ENCODE measurements at regions not wholly inside any gene's neighbourhood (a gene's known extent, or its start where the extent isn't known, plus 50 kb on each side); places are given as distances from the start of the nearest gene placed in this dataset.
"Not testable (repeated sequence)": the region's sequence is repeated elsewhere in the genome, so short reads cannot be mapped to it uniquely, and the experiment has no call there.

- no peak for DNase-seq
Observed at GRCh38 chr12:46484396-46485061, 112.0 kb upstream of the SLC38A2 start.

- peak; percentile 42 for DNase-seq
Observed at GRCh38 chr12:46483572-46484395, 111.2 kb upstream of the SLC38A2 start.

- DNase-seq = no peak
Observed at GRCh38 chr12:46480724-46481123, 108.2 kb upstream of the SLC38A2 start.

DNA sequence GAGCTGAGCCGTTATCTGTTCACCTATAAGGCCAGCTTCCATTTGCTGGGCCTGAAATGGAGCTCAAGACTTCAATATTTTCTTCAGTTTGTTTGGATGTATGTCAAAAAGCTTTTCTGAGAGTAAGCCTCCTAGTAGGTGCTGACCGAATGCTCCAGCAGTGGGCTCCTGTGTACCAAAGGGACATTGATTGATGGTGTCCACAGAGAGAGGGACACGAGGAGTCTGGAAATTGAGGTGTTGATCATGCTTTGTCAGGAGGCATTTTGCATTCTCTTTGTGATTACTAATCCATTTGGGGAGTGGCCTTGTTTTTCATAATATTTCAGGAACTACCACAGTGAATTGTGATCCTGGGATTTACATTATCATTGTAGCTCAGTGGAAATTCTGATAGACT lies 107.7 kb upstream of the SLC38A2 start:
- no peak for DNase-seq

GRCh38 chr12:46478123-46478522 lies 105.5 kb upstream of the SLC38A2 start:
- DNase-seq = no peak

DNA sequence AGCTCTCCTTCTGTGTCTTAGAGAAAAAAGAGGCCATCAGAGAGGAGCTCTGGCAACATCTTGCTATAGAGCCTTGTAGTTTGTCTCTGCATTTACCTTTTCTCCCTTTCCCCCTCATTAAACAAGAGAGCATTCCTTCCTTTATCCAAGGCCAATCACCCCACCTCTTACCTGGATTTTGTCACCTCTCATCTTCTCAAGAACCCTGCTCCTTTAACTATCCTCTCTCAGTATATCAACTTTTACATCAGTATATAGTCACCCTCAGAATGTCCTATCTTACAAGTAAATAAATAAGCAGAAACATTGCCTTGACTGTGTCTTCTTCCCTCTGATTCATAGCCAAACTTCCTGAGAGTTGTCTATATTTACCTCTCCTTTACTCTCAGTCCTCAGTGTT lies 105.0 kb upstream of the SLC38A2 start:
- no peak for DNase-seq

DNA sequence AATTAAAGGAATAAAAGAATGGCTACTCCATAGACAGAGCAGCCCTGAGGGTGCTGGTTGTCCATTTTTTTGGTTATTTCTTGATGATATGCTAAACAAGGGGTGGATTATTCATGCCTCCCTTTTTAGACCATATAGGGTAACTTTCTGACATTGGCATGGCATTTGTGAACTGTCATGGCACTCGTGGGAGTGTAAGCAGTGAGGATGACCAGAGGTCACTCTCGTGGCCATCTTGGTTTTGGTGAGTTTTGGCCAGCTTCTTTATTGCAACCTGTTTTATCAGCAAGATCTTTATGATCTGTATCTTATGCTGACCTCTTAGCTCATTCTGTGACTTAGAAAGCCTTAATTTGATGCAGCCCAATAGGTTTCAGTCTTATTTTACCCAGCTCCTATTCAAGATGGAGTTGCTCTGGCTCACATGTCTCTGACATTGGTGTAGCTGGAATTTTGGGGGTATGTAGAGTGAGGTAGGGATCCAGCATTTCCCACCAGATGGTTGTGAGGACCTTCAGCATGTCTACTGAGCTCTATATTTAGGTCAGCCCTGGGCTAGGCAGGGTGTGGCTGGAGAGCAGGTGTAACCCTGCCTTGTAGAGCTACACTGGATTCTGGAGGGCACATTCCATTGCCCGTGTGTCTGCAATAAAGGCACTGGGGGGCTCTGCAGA lies 103.5 kb upstream of the SLC38A2 start:
- no peak for DNase-seq

DNA sequence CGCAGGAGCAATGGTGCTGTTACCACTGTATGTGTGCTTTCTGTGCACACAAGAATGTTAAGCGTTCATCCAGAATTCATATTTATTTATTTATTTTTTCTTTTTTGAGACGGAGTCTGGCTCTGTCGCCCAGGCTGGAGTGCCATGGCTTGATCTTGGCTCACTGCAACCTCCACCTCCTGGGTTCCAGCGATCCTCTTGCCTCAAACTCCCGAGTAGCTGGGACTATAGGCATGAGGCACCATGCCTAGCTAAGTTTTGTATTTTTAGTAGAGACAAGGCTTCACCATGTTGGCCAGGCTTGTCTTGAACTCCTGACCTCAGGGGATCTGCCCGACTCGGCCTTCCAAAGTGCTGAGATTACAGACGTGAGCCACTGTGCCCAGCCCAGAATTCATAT lies 101.8 kb upstream of the SLC38A2 start:
- DNase-seq = not testable (repeated sequence)

GRCh38 chr12:46473634-46474329 lies 101.2 kb upstream of the SLC38A2 start:
- peak; percentile 97 for DNase-seq

GRCh38 chr12:46472893-46473633 lies 100.5 kb upstream of the SLC38A2 start:
- DNase-seq = peak; percentile 89

DNA sequence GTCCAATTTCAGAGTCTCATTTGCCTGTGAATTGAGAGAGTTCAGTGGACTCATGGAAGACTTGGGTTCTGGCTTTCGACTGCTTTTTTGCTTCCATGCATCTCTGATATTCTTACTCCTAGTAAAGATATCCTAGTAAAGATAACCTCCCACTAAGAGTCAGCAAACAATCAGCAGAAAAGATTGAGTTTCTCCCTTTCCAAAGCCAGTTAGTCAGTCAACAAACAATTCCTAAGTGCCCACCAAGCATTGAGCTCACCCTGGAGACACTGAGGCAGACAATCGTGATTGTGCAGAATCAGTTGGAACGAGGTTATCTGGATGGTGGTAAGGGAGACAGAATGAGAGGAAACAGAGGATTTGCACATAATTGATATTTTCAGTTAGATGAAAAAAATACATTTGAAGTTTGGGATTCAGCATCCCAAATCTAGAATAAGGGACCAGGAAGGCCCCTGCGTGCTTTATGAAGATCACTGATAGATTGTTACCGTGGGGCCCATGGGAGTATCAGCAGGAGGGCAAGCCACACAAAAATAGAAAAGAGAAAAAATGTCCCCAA lies 99.7 kb upstream of the SLC38A2 start:
- DNase-seq = no peak

DNA sequence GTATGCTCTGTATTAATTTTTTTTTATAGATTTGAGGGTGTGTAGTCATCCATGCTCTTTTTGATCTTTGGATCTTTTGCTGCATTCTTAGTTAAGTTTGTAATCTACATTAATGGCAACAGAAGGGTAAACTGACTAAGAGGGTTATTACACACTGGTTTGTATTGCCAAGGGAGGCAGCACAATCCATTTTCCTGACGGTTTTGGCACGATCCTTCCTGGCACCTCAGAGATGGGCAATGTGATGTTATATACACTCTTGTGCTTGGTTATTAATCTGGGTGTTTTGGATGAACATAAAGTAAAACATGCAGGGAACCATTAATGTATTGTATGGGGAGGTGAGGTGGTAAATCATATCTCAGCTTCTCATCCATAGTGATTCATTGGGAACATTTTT lies 98.8 kb upstream of the SLC38A2 start:
- DNase-seq = no peak

DNA sequence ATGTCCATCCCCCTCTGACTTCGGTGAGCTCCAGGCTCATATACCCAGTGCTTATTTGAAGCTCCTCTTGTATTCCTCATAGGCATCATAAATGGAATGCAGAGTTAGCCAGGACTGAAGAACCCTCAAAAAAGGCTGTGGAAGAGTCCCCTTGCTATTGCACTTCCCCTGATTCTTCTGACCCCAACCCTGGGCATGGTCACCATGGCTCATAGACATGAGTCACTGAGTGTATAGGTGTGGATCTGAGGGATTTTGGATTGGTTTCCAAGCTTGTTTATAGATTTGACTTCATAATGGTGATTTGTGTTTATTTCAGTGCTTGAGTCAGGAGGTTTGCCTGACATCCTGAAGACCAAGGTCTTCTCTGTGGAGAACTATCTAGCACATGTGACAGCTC lies 98.4 kb upstream of the SLC38A2 start:
- DNase-seq = peak; percentile 63

DNA sequence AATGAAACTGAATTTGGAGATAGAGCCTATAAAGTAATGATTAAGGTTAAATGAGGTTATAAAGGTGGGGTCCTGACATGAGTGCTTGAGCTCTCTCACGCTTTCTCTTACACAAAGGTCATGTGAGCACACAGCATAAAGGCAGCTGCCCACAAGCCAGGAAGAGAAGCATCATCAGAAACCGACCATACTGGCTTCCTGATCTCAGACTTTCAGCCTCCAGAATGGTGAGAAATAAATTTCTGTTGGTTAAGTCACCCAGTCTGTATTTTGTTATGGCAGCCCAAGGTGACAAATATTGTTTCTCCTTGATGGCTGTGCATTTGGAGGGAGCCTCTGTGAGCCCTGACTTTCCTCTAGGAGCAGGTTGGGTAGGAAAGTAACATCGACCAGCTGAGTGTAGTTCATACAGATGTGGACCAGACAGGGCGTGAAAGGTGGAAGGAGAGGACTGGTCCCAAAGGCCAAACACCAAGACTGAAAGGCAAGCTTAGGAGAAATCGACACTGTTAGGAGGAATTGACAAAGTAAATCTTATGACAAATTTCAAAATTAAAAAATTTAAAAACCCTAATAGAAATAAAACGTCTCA lies 97.6 kb upstream of the SLC38A2 start:
- peak; percentile 50 for DNase-seq

DNA sequence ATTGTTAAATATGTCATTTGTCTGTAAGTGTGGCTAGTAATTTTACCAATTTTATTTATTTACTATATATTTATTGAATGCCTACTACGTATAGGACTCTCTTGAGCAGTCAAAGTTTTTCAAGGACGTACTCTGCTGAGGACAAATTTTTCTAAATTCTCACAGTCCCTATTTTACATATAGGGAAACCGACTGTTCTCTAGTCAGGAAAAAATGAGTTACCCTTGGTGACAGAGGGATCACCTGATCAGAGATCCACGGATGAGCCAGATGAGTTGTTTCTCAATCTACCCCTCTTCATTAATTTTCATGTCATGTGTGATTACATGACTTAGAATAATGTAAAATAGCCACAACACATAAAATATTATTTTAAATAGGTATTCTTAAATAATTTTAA lies 96.2 kb upstream of the SLC38A2 start:
- DNase-seq = no peak

DNA sequence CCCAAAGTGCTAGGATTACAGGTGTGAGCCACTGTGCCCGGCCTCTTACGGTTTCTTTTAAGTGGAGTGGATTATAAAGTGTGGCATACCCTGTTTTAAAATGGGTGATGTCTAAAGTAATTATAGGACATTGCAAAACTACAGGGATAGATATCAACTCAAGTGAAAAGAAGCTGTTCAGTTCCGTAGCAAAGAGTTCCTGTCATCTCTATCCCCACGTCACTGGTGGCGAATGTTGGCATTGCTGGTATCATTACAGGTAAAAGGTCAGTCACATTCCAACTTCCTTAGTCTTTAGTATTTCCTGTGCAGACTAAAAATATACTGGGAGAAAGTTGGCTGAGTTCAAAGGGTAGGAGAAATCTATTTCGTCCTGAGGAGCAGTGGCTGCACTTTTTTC lies 95.6 kb upstream of the SLC38A2 start:
- peak; percentile 49 for DNase-seq

DNA sequence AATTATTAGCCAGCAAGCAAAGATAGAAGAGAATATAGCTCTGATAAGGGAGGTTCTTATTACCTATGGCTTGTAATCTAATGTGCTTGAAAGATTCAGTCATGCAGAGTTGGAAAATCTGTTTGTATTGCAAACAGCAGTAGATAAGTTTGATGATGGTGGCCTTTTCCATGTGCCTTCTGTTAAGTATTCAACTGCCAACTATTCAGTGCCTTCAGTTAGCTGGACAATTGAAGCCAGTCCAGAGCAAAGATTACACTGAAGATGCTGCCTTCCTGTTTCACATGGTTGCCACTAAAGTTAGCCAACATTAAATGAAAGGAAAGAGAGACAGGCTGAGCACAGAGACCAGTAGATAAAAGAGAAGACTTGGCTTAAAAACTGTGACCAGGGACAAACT lies 92.7 kb upstream of the SLC38A2 start:
- no peak for DNase-seq

GRCh38 chr12:46464863-46465262 lies 92.3 kb upstream of the SLC38A2 start:
- DNase-seq = no peak

DNA sequence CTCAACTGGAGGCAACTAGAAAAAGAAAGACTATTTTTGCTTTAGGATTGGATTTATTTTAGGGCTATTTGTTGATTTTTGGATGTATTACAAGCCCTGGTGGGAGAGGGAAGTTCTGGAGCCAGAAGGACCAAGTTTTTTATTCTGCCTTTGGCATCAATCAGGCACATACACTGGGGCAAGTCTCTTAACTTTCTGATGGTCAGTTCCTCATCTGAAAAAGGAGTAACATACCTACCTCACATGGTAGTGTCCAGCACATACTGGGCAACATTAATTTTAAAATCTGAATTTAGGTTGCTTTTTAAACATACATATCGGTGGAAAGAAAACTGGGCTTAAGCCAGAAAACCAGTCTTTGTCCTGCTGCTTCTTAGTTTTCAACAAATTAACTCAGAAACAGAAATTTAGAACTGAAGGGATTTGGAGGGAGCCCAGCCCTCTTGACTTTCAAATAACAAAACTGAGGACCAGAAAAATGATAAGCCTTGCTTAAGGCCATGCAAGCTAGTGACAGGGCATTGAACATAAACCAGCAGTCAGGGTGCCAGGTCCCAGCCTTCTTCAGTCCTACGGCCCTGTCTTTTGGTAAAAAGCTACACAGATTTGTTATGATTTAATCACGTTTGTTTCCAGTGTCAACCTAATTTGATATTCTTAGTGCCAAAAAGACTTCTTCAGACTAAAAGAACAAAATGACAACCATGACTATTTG lies 90.2 kb upstream of the SLC38A2 start:
- DNase-seq = no peak

- DNase-seq = no peak
Observed at GRCh38 chr12:46461907-46462640, 89.5 kb upstream of the SLC38A2 start.

All from DMS53 (cell line).